Stomach smooth muscle (tissue), 2 donors: ENCODE measurements at regions not wholly inside any gene's neighbourhood (a gene's known extent, or its start where the extent isn't known, plus 50 kb on each side); places are given as distances from the start of the nearest gene placed in this dataset.

ENCODE experiments used
- H3K27ac ChIP-seq: one replicate; pipeline ENCODE4 v1.7.0; 2013; ENCODE audit warnings: mild to moderate bottlenecking, low read length, inconsistent platforms
- H3K27me3 ChIP-seq, 2 donors: one replicate each; pipeline ENCODE4 v1.7.0; 2013; ENCODE audit warnings: low read length in 2 of 2; ENCODE audit not compliant: insufficient read depth in 2 of 2, control insufficient read depth in 1 of 2
- H3K36me3 ChIP-seq, 2 donors: one replicate each; pipeline ENCODE4 v1.7.0; 2013; ENCODE audit warnings: low read length in 2 of 2; ENCODE audit not compliant: control insufficient read depth in 2 of 2, insufficient read depth in 2 of 2
- H3K4me1 ChIP-seq: one replicate; pipeline ENCODE4 v1.7.0; 2013; ENCODE audit warnings: low read length; ENCODE audit not compliant: control insufficient read depth, insufficient read depth
- H3K4me3 ChIP-seq, 2 donors: one replicate each; pipeline ENCODE4 v1.7.0; 2013; ENCODE audit warnings: low read length in 2 of 2
- H3K9ac ChIP-seq, 2 donors: one replicate each; pipeline ENCODE4 v1.7.0; 2013; ENCODE audit warnings: low read length in 2 of 2, mild to moderate bottlenecking in 1 of 2
- H3K9me3 ChIP-seq, 2 donors: one replicate each; pipeline ENCODE4 v1.7.0; 2013; ENCODE audit warnings: low read length in 2 of 2; ENCODE audit not compliant: control insufficient read depth in 2 of 2
- donor health status: healthy.
- donor health status: Pancreatic carcinoma.

DNA sequence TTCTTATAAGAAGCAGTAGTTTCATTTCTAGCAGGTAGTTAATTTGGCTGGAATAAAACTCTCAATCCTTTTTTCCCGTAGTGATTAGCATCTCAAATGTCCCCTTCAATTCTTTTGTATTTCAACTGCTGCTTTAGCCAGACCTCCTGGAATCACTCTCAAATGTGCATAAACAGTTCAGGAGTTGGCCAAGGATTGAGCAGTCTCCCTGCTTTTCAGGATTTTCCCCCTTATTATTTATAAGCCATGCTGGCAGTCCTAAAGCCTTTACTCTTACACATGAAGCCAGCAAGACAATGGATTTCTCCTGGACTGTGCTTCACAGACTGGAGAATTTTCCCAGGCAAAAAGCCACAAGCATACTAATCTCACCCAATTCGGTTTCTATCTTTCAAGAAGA lies 950.1 kb downstream of the VRK1 start:
- no peaks in the 10 kb centered on the region for H3K36me3 ChIP-seq
- peaks cover 0 to 5% of the 10 kb centered on the region in 2 donors for H3K27me3 ChIP-seq
- no peak overlapping the region for H3K4me3 ChIP-seq
- H3K9me3 ChIP-seq = no peaks in the 10 kb centered on the region
- no peak overlapping the region for H3K27ac ChIP-seq
- no peaks in the 10 kb centered on the region for H3K4me1 ChIP-seq
- no peak overlapping the region for H3K9ac ChIP-seq

DNA sequence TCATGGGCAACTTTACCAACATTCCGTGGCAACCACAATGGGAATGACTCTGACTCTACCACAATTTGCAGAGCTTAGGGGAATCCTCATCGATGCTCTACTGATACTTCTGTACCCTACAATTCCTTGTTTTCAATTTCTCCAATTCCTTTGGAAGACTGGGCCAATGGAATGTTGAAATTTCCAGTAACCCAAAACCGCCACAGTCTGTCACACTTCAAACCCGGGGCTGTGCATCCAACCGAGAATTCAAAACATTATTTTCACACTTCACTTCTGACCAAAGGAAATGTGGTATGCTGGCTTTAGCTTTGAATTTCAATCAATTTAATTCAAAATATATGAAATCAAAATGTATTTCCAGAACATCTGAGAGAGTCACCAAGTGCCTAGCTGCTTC lies 951.4 kb downstream of the VRK1 start:
- no peak overlapping the region for H3K9ac ChIP-seq
- H3K36me3 ChIP-seq = no peaks in the 10 kb centered on the region
- no peaks in the 10 kb centered on the region for H3K9me3 ChIP-seq
- H3K4me3 ChIP-seq = no peak overlapping the region
- H3K27ac ChIP-seq = no peak overlapping the region
- peaks cover 0 to 5% of the 10 kb centered on the region in 2 donors for H3K27me3 ChIP-seq
- no peaks in the 10 kb centered on the region for H3K4me1 ChIP-seq

DNA sequence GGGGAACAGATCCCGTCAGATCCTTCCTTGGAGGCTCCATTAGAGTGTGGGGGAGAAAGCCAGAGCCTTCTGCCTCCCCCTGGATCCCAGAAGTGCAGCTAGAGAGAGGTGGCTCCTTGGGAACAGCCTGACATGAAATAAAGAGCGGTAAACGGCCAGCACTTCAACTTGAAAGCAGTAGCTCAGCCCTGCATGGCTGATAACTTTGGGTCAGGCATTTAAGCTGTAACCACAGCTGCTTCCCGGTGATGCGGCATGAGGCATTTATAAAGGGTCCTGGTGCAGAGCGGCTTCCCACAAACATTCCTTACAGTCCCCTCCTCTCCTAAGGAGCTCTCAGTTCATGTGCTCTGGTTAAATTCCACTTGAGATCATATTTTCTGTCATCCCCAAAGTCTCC lies 960.3 kb downstream of the VRK1 start:
- H3K27me3 ChIP-seq = peaks cover 0 to 2% of the 10 kb centered on the region in 2 donors
- no peak overlapping the region for H3K9ac ChIP-seq
- no peaks in the 10 kb centered on the region for H3K36me3 ChIP-seq
- no peaks in the 10 kb centered on the region for H3K4me1 ChIP-seq
- no peak overlapping the region for H3K4me3 ChIP-seq
- no peaks in the 10 kb centered on the region for H3K9me3 ChIP-seq
- H3K27ac ChIP-seq = no peak overlapping the region

DNA sequence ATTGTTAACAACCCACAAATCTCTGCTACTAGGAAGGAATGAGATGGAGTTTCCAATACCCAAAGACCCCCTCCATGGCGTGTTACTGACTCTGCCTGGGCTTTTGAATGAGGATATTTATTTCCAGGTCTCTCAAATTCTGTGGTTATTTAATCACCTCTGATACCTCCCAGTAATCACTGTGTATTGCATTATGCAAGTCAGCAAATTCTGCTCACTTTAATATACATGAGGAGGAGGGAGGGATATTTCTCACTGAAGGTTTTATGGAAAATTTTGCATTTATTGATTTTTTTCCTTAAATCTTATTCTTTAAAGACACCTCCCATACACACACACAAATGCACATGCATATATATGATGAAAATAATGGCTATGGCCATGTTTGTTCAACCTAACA lies 962.9 kb downstream of the VRK1 start:
- Histone ChIP-seq H3K27me3 (peaks cover 0 to 5% of the 10 kb centered on the region in 2 donors), H3K4me1 (no peaks in the 10 kb centered on the region), H3K27ac (no peak overlapping the region), H3K4me3 (no peak overlapping the region), H3K9me3 (no peaks in the 10 kb centered on the region), H3K9ac (no peak overlapping the region), H3K36me3 (no peaks in the 10 kb centered on the region)

GRCh38 chr14:97762386-97762785 lies 965.2 kb downstream of the VRK1 start:
- Histone ChIP-seq H3K9me3 (no peaks in the 10 kb centered on the region), H3K36me3 (no peaks in the 10 kb centered on the region), H3K9ac (no peak overlapping the region), H3K4me1 (no peaks in the 10 kb centered on the region), H3K27ac (no peak overlapping the region), H3K27me3 (peaks cover 0 to 4% of the 10 kb centered on the region in 2 donors), H3K4me3 (no peak overlapping the region)

DNA sequence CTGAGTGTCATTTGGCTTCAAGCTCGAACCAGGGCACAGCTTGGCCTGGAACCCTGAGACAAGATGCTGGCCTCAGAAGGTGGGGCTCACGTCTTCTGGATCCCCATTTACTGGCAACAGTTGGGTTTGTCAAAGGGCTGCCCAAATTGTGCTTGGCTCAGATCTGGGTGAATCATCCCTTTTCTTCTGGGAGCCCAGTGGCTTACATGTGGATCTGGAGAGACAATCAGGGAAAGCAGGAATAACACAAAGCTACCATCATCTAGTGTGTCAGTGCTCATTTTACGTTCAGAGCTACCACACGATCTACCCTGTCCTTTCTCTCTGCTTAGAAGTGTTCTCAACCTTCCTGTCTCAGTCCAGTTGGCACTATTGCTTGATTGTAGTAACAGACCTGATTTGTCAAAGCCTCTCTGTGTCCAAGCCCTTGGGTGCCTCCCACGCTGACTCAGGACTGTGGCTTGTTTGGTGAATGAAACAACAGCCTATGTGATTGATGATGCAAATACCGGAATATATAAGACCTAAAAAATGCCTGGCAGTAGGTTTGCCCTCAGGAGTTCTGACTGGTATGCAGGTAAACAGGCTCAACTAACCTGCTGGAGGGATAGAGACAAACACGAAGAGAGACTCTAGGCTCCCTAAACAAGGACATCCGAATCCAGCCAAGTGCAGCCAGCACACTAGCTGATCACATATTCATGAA lies 974.3 kb downstream of the VRK1 start:
- H3K27me3 ChIP-seq = no peaks in the 10 kb centered on the region
- H3K4me1 ChIP-seq = no peaks in the 10 kb centered on the region
- H3K9ac ChIP-seq = no peak overlapping the region
- H3K9me3 ChIP-seq = peaks cover 2 to 3% of the 10 kb centered on the region in 2 donors
- no peaks in the 10 kb centered on the region for H3K36me3 ChIP-seq
- H3K4me3 ChIP-seq = no peak overlapping the region
- H3K27ac ChIP-seq = no peak overlapping the region

- Histone ChIP-seq H3K27me3 (no peaks in the 10 kb centered on the region), H3K4me3 (no peak overlapping the region), H3K36me3 (no peaks in the 10 kb centered on the region), H3K9me3 (peaks cover 2 to 3% of the 10 kb centered on the region in 2 donors), H3K9ac (no peak overlapping the region), H3K27ac (no peak overlapping the region), H3K4me1 (no peaks in the 10 kb centered on the region)
Measured at GRCh38 chr14:97773598-97773997, 976.4 kb downstream of the VRK1 start.

- H3K27ac ChIP-seq = no peak overlapping the region
- H3K9me3 ChIP-seq = no peaks in the 10 kb centered on the region
- H3K36me3 ChIP-seq = no peaks in the 10 kb centered on the region
Measured at GRCh38 chr14:97776890-97777558, 979.8 kb downstream of the VRK1 start.

DNA sequence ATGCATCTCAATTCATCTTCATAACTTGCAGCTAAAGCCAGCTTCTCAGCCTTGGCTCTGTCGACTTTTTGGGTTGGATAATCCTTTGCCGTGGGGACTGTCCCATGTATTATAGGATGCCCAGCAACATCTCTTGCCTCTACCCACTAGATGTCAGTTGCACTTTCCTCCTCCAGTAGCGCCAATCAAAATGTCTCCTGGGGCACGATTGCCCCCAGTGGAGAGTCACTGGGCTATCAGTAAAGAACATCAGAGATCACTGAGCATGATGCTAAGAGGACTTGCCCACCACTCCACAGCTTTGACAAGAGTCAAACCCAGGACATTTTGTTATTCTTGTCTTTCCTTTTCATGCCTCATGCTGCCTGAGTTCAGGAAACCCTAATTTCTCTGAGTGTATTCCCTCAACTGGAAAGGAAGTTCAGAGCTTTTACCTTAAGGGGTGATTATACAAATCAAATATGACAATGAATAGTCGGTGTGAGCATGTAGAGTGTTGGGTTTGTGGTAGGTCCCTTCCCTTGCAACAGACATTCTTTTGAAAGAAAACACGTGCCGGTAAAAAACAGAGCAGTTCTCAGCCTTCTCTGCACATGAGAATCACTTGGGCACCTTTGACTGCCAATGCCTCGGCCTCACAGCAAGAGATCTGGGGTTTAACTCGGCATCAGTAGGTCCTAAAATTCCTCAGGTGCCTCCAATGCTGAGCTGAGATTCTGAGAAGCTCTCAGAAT lies 980.6 kb downstream of the VRK1 start:
- no peak overlapping the region for H3K27ac ChIP-seq
- no peaks in the 10 kb centered on the region for H3K27me3 ChIP-seq
- H3K9me3 ChIP-seq = no peaks in the 10 kb centered on the region
- no peaks in the 10 kb centered on the region for H3K4me1 ChIP-seq
- H3K36me3 ChIP-seq = no peaks in the 10 kb centered on the region
- no peak overlapping the region for H3K4me3 ChIP-seq
- no peak overlapping the region for H3K9ac ChIP-seq

More at GRCh38 chr14:97776890-97777558, 979.8 kb downstream of the VRK1 start:
- no peaks in the 10 kb centered on the region for H3K4me1 ChIP-seq
- H3K9ac ChIP-seq = no peak overlapping the region
- no peak overlapping the region for H3K4me3 ChIP-seq
- no peaks in the 10 kb centered on the region for H3K27me3 ChIP-seq

DNA sequence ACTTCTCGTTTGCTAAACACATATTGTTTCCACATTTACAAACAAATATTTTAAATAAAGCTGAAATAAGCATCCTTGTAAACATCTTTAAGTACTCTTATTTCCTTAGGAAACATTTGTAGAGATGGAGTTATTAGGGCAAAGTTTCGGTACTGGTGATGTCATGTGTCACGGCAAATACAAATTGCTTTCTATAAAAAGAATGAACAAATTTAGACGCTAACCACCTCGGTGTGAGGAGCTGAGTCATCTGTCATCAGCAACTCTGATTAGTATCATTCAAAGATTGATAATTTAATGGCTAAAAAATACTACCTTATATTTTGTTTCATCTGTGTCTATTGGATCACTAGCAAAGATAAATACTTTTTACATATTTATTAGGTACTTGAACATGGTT lies 982.0 kb downstream of the VRK1 start:
- Histone ChIP-seq H3K4me3 (no peak overlapping the region), H3K27ac (no peak overlapping the region), H3K9ac (no peak overlapping the region), H3K36me3 (no peaks in the 10 kb centered on the region), H3K27me3 (no peaks in the 10 kb centered on the region), H3K9me3 (no peaks in the 10 kb centered on the region), H3K4me1 (no peaks in the 10 kb centered on the region)
